ENCODE measurements at regions not wholly inside any gene's neighbourhood (a gene's known extent, or its start where the extent isn't known, plus 50 kb on each side); places are given as distances from the start of the nearest gene placed in this dataset.
"Not testable (repeated sequence)": the region's sequence is repeated elsewhere in the genome, so short reads cannot be mapped to it uniquely, and the experiment has no call there.

DNA sequence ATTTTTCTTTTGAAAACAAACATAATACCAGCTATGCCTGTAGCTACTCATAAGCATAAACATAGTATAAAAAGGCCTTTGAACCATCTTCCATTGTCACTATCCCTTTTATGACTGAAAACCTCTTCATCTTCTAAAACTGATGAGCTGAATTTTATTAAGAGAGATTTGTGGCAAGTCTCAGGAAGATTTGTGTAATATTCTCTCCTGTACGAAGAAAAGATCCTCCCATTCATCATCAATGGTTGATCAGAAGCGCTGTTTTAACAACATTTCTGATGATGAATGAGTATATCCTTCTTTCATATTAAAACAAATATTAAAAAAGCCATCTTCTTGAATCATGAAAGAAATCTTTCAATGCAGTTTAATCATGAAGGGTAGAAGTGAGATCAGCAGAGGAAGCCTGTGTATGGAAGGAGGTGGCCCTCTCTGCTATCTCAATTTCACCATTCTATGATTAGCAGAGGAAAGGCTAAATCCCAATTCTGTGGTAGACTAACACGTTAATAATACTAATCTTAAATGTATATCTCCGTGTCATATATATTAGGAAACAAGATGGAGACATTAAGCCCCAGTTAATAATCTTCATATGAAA lies 430.2 kb downstream of the FRK start:
- no peak for DNase-seq (ENCODE audit: low read depth)

DNA sequence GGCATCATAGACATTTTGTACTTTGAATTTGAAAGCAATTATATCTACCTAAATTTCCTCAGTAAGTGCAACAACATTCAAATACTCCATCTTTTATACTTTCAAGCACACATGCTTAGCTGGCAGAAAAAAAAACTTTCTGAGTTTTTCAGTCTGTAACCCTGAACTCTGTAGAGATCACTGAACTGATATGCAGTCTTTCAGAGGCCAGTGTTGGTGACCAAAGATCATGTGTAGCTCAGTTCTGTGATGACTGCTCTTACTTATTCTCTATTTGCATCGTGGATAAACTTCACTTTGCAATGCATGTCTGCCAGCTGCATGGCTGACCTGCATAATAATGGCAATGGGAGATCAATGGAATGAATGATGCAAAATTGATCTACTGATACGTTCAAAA lies 431.3 kb downstream of the FRK start:
- DNase-seq (ENCODE audit: low read depth) = no peak

DNA sequence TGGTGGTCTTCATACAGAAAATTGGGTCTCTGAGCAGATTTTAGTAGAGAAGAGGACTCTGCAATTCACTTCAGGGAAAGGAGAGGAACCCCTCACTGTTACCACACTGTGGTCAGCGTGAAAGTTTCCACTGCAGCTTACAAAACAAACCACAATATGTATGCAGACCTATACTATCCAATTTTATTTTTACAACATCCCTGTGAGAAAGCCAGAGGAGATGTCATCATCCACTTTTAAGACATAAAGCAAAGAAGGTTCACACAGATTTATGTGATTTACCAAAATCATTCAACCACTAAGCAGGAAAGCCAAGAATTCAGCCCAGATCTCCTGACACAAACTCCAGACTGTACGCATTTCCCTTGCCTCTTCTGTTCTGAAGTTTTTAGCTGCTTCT lies 442.4 kb downstream of the FRK start:
- DNase-seq (ENCODE audit: low read depth) = no peak

DNA sequence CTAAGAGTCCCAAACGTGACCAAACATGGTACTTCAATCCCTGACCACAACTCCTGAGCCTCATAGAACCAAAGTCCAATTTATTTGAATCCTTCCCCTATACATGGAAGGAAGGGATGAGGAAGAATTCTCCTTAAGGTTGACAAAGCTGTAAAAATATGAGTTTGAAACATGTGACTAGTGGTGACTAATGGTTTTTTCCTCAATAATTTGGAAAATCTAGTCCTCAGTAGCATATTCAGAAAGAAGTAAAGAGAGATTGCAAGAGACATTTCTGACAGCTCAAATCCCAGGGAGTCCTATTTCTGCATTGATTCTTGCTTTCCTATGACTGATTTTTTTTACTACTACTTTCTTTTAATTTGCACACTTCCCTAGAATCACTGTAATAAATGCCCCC lies 443.7 kb downstream of the FRK start:
- DNase-seq (ENCODE audit: low read depth) = no peak

DNA sequence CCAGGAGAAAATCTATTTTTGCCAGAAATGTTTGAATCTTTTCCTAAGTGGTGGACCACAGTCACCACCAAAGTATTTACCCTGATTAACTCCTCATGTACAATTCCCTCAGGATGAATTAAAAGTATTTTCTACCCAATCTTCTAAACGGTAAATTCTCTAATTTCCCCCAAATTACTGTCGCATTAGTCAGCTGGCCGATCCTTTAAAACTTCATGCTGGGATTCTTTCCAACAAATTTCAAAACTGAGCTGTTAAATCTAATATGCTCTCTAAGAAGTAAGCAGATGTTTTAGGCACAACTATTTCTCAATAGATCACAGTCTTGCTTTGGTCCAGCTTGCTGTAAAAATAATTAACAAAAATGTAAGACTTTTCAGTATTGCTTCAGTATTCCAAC lies 447.2 kb downstream of the FRK start:
- DNase-seq (ENCODE audit: low read depth) = no peak

DNA sequence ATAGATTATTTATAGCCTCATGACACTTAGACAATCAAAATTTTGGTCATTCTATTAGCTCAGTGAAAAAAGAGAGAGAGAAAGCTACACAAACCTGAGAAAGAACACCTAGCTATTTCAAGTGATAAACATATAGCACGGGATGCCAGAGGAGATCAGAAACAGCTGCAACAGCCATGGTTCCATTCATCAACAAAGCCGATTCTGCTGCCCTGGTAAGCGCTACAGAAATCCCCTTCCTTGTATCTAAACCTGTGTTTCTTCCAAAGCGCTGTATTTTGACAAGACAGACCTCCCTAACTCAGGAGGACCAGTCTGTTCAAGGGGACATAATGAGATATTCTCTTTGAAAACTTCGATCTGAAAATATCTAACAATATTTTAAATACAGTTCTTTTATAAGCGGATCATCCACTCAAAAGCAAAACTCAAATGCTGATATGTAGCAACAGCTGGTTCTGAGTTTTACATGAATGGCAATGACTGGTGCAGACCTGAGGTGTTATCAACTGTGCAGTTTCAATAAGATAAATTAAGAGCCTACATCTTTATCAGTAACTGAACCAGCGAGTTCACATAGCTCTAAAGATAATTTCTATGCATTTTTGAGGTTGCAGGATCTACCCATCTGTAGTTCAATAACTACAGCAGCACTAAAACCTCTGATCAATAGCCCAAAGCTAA lies 447.8 kb downstream of the FRK start:
- no peak for DNase-seq (ENCODE audit: low read depth)

DNA sequence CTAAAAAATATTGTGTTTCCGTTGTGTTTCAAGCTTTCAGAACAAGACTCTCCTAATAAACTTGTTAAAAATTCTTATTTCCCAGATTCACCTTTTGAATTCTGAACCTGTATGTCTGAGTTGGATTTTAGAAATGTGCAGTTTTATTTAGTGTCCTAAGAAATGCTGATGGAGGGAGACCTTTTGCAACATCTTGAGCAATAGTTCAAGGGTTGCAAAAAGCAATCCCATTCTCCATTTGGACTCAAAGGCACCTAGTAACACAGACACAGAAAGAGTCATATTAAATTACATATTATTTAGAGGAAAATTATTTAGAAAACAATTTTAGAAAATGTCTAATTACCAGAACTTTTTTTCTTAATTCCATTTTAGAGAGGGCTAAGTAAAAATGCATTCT lies 448.5 kb downstream of the FRK start:
- no peak for DNase-seq (ENCODE audit: low read depth)

DNA sequence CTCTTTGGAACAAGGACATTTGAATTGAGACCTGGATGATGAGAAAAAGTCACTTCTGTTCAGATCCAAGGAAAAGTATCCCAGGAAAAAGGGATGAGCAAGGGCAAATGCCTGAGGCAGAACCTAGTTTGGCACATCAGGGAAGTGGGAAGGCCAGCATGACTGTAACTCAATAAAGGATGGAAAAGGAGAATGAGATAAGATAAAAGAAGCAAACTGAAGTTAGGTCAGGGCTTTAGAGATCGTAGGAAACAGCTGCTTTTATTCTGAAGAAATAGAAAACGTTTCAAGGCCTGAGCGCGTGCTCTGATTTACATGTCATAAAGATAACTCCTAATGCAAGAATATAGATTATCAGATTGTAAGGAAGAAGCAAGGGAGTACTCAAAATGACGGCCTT lies 450.0 kb downstream of the FRK start:
- DNase-seq (ENCODE audit: low read depth) = no peak

DNA sequence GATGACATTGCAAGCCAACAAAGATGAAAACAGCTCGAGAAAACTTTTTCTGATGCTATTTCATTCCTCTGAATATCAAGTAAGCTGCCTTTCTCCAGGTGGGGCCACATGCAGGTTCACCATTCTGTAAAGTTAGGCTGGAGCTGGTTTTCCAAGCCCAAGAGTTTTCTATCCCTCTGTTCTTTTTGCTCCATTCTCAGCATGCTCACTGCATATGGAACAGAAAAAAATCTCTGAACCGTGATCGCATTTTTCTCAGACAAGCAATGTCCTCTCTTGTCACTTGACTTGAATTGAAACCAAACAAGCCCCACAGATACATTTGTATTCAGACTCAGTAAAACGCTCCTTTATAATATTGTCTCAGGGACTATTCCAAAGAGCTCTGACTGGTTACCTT lies 451.6 kb downstream of the FRK start:
- DNase-seq (ENCODE audit: low read depth) = no peak

DNA sequence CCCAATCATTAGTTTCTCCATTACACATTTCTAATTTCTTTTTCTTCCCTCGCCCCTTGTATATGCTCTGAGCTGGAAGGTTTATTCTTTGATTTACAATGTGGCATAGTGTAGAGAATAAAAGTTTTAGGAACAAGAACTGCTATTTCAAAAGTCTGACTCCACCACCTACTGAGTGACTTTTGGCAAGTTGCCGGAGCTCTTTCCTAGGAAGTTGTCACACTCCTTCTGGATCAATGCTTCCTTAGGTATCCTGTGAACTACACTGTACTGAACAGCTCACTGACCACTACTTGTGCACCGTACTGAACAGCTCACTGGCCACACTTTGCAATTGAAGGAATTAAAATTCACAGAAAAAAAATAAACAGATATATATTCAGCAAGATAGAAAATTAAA lies 458.2 kb downstream of the FRK start:
- DNase-seq (ENCODE audit: low read depth) = no peak

DNA sequence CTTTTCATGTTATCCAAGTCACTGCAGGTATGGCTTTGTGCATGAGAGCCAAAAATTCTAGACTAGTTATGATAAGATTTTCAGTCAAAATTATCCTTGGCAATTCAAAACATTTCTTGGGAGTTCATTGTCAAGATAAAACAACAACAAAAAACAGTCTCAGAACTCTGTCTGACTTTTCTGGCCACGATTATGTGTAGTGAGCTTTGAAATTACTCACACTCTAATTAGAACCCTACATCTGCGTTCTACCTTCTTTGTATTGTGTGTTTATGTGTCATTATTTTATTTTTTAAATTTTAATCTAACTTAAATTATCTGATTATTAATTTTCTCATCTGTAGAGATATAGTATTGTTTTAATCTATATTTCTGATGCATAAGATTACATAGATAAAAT lies 459.2 kb downstream of the FRK start:
- no peak for DNase-seq (ENCODE audit: low read depth)

DNA sequence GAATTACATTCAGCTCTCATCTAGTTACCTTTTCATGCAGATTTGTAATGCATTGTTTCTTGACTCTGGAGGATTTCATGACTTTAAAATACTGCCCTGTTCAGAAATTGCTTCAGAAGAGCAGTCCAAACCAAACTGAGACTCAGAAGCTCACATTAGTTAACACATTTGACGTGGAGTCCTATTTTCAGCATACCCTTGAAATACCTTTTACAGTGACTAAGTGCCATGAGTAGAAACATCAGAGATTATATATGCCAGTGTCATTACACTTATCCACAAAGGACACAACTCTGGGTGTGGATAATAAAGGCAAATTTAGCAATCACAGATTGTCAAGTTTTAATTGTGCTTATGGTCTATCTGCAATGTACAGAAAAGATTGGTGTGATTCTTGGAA lies 459.6 kb downstream of the FRK start:
- no peak for DNase-seq (ENCODE audit: low read depth)

DNA sequence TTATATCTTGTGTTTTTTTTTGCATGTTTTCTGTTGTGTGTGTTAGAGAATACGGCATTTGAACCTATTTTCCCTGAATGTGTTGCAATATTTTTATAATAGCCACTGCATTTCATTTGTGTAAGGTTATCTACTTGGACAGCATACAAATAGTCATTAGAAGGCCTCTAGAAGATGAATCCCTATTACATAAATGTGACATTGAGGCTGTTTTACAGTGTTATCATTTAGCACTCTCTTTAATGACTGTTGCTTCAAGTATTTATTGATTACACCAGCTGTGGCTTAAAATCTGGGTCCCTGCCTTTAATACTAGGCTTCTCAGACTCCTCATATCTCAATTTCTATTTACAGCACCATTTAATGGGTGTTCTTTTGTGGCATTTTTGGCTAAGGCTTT lies 465.8 kb downstream of the FRK start:
- DNase-seq (ENCODE audit: low read depth) = no peak

DNA sequence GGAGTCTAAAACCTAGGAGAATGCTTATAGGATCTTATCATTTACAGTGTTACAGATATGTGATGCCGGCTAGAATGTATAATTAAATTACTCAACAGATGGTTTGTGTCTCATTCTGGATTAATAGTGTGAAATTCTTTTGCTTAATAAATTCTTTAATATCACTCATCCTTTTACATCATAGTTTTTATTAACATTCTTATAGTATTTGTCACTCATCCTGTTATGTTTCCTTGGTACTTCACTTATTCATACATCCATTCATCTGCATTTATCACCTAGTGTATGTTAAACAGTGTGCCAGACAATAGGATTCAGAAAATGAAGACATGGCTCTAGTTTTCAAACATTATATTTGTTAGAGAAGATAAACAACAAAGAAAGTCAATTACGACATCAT lies 468.7 kb downstream of the FRK start:
- no peak for DNase-seq (ENCODE audit: low read depth)

DNA sequence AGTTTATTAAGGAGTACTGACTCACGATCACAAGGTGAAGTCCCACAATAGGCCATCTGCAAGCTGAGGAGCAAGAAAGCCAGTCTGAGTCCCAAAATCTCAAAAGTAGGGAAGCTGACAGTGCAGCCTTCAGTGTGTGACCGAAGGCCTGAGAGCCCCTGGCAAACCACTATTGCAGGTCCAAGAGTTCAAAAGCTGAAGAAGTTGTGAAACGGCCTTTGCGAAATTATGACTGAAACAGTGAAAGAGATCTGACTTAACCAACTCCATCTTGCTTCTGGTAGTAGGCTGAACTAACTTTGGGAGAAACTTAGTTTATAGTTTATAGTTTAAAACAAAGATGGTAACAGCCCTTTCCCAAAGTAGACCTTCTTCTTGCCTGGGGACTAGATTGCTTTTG lies 471.6 kb downstream of the FRK start:
- not testable (repeated sequence) for DNase-seq (ENCODE audit: low read depth)

DNA sequence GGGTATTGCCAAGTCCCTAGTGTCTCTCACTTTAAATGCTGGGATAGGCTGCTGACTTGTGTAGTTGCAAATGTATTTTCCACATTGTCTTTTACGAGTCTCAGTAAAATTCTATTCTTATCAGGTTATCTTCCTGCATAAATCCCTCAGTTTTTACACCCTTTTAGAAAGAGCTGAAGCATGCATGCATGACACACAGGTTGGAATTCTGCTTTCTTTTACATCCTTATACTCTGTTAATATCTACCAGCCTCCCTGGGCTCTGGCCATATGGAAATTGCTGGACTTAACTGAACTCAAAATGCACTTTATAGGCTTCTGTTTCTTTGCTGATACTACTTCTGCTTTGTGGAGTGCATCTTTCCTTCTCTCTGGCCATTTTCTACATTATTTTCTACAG lies 477.4 kb downstream of the FRK start:
- DNase-seq (ENCODE audit: low read depth) = no peak

DNA sequence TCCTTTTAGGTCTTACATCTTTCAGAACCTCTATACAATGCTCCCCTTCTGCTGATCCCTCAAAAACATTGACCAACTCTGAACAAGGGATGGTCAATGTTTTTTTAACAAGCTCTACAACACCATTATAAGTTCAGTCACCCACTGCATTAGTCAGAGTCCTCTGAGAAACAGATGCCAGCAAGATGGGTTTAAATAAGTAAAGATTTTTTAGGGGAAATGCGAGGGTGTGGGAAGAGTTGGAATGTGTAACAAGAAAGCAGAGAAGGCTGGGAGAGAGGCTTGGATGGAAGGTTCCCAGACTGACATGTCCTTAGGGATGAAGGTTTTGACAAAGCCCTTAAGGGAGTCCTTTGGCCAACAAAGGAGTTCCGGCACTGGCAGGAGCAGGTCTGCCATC lies 478.3 kb downstream of the FRK start:
- no peak for DNase-seq (ENCODE audit: low read depth)

DNA sequence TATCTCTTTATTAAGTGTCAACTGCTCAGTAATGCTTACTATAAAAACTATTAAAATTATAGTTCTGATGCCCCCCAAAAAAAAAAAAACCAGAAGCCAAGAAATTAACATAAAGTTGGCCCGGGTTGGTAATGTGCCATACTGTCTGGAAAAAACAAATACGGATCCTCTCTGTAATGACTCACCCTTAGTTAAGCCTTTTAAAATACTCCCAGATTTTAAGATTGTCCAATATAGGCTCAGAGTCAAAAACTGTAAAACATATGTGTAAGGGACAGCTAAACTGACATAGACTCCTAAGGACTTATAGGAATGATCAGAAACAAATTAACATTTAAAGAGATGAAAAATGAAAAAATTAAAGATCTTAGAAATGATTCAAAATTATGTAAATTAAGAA lies 481.1 kb downstream of the FRK start:
- DNase-seq (ENCODE audit: low read depth) = not testable (repeated sequence)

DNA sequence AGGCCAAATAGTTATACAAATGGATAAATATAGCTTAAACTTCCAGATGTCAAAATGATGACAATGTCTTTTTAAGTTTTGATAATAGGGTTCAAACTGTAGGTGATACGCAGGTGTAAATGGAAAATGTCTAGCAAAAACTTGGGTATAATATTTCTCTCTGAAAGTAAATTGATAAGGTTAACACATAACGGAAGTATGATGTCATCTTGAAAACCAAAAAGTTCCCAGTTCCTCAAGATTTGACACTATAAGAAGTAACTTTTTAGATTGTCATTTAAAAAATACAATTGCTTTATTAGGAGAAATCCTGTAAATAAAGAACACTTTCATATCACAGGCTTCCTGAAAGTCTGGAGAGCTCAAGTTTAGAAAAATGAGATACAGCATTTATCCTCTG lies 483.4 kb downstream of the FRK start:
- DNase-seq (ENCODE audit: low read depth) = no peak

DNA sequence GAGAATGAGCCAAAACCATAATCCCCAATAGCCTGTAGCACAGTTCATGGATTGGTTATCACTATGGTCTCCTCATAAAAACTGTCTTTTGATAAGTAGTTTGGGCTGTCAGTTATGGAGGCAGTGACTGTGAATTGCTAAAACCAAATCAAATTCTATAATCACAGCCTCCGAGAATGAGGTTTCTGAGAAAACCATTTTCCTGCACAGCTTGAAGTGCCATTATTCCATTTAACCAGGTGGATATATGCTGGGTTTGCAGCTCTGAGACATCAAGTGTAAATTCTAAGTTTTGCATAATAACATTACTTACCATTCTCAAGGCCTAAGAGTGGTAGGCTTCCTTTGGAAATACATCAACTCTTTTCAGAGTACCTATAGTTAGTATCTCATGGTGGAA lies 485.4 kb downstream of the FRK start:
- DNase-seq (ENCODE audit: low read depth) = no peak

DNA sequence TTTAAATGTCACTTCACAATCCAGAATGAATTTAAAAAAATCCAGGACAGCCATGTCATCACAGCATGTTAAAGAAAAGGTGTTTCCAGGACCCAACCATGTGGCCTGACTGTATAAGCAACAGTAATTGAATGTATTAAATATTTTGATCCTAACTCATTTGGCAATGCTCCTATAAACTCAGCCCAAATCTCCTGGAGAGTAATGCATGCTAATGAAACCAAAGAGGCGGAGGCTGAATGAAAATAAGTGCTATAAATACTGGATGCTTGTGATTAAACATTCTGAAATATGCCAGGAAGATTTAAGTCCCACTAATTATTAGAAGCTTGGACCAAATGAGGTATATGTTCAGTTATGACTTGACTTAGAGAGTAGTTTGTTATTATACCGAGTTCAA lies 486.8 kb downstream of the FRK start:
- no peak for DNase-seq (ENCODE audit: low read depth)

DNA sequence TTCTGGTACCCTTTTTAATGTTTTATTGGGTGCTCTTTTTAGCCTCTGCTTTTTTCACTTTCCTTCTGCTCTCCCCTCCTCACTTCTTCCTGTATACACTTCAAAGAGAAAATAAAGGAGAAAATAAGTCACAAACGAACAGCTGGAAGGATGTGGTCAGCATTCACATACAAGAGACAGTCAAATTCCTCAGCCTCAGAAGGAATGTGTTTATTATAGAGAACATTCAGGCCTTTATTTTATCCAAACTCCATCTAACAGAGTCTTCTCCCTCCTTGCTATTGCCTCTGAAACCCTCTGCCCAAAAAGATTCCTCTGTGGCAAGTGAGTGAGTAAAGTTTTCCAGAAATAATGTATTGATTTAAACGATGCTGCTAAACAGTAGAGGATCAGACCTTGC lies 490.4 kb downstream of the FRK start:
- DNase-seq (ENCODE audit: low read depth) = no peak

DNA sequence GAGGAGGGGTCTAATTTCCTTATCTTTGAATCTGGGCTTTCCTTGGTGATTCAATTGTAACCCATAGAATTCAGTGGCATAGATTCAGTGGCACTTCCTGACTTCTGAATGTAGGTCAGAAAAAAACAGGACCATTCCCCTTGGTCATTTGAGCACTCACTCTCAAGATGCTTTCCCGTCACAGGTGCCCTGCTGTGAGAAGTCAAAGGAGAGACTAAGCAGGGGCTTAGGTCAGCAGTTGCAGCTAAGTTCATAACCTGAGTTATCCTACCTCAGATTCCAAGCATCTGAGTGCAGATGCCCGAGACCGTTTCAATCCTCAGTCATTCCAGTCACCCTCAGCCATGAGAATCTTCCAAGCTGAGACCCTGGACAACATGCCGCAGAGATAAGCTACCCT lies 506.6 kb downstream of the FRK start:
- DNase-seq (ENCODE audit: low read depth) = no peak

DNA sequence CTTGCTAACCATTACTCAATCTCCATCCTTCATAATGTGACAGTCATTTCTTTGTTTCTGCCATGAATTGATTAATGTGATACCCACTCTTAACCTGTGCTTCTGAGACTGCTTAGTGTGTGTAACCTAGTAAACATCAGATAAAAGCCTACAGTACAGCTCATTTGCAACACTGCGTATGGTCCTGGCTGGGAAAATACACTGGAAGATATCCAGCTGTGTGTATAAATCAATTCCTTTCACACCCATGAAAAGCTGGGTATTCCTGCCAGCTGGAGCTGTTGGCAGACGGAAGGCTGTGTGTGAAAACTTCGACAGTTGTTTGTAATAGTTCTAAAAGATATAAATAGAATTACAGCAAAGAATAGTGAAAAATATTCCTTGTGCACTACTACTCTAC lies 509.2 kb downstream of the FRK start:
- no peak for DNase-seq (ENCODE audit: low read depth)

DNA sequence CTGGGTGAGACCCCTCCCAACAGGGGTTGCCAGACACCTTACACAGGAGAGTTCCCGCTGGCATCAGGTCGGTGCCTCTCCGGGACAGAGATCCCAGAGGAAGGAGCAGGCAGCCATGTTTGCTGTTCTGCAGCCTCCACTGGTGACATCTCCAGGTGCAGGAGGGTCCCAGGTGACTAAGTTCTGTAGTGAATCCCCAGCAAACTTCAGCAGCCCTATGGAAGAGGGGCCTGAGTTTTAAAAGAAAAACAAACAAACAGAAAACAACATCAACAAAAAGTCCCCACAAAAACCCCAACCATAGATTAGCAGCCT lies 515.1 kb downstream of the FRK start:
- DNase-seq (ENCODE audit: low read depth) = no peak

Data from activated T-cell treated with anti-CD3 and anti-CD28 coated beads for 24 hours (primary cell).